GM18517 (cell line): ENCODE measurements at regions not wholly inside any gene's neighbourhood (a gene's known extent, or its start where the extent isn't known, plus 50 kb on each side); places are given as distances from the start of the nearest gene placed in this dataset.
A peak's percentile ranks its signal among the peaks of the same experiment; 100 is the strongest.

Experiments
- ATAC-seq: cut with Tn5 transposase; IDR thresholded peaks from one replicate; pipeline ENCODE4 v1.9.1; 2021; ENCODE audit warnings: mild to moderate bottlenecking, moderate library complexity; ENCODE audit not compliant: unreplicated experiment

- ATAC-seq: no peak
These were observed 309.8 kb upstream of the RGMB start for GRCh38 chr5:98463676-98464075.

GRCh38 chr5:98464737-98465330 lies 308.6 kb upstream of the RGMB start:
- ATAC-seq: peak; percentile 84

- ATAC-seq: no peak
These were observed 305.1 kb upstream of the RGMB start for GRCh38 chr5:98468188-98468869.

- no peak for ATAC-seq
These were observed 302.7 kb upstream of the RGMB start for GRCh38 chr5:98470747-98471146.

- ATAC-seq: no peak
These were observed 302.0 kb upstream of the RGMB start for GRCh38 chr5:98471458-98471857.

- ATAC-seq: no peak
These were observed 299.2 kb upstream of the RGMB start for GRCh38 chr5:98474216-98474615.

- no peak for ATAC-seq
These were observed 298.7 kb upstream of the RGMB start for GRCh38 chr5:98474782-98475181.

GRCh38 chr5:98482321-98483300 lies 290.9 kb upstream of the RGMB start:
- no peak for ATAC-seq

- ATAC-seq: no peak
These were observed 290.2 kb upstream of the RGMB start for GRCh38 chr5:98483301-98483685.

- ATAC-seq: no peak
These were observed 284.4 kb upstream of the RGMB start for GRCh38 chr5:98489021-98489420.

GRCh38 chr5:98490348-98490747 lies 283.1 kb upstream of the RGMB start:
- no peak for ATAC-seq

GRCh38 chr5:98492258-98492657 lies 281.2 kb upstream of the RGMB start:
- ATAC-seq: no peak

GRCh38 chr5:98497418-98497817 lies 276.0 kb upstream of the RGMB start:
- no peak for ATAC-seq

GRCh38 chr5:98498028-98498427 lies 275.4 kb upstream of the RGMB start:
- no peak for ATAC-seq

GRCh38 chr5:98499892-98500291 lies 273.6 kb upstream of the RGMB start:
- no peak for ATAC-seq

GRCh38 chr5:98500811-98501210 lies 272.7 kb upstream of the RGMB start:
- ATAC-seq: no peak

GRCh38 chr5:98503616-98504015 lies 269.8 kb upstream of the RGMB start:
- no peak for ATAC-seq

- no peak for ATAC-seq
These were observed 269.0 kb upstream of the RGMB start for GRCh38 chr5:98504505-98504904.

GRCh38 chr5:98510143-98510985 lies 263.1 kb upstream of the RGMB start:
- ATAC-seq: no peak

- no peak for ATAC-seq
These were observed 260.1 kb upstream of the RGMB start for GRCh38 chr5:98513380-98513779.

- ATAC-seq: no peak
These were observed 259.2 kb upstream of the RGMB start for GRCh38 chr5:98514215-98514614.
